Stomach (tissue), 8 donors: ENCODE measurements at regions not wholly inside any gene's neighbourhood (a gene's known extent, or its start where the extent isn't known, plus 50 kb on each side); places are given as distances from the start of the nearest gene placed in this dataset.
"Not testable (repeated sequence)": the region's sequence is repeated elsewhere in the genome, so short reads cannot be mapped to it uniquely, and the experiment has no call there.

Source experiments
- DNase-seq, 2 donors: peaks; one replicate each; pipeline versions ENCODE4 v3.0.0 to v3.0.0-alpha.2; 2013 to 2019
- H3K27ac ChIP-seq, 5 donors: fragments of 200-600 bp in 4 of 5; sonication (generic) in 4 of 5; one replicate each; pipeline ENCODE4 v1.5.1; 2013 to 2019; ENCODE audit warnings: mild to moderate bottlenecking in 1 of 5, moderate library complexity in 1 of 5
- H3K27me3 ChIP-seq, 3 donors: fragments of 200-600 bp; sonication (generic); one replicate each; pipeline ENCODE4 v1.5.1; 2017 to 2019; ENCODE audit warnings: mixed run types in 1 of 3
- H3K36me3 ChIP-seq, 4 donors: fragments of 200-600 bp; sonication (generic); 1 replicate in 3 of 4; 2 replicates in 1 of 4; pipeline ENCODE4 v1.5.1; 2016 to 2019
- H3K4me1 ChIP-seq, 4 donors: fragments of 200-600 bp; sonication (generic); one replicate each; pipeline ENCODE4 v1.5.1; 2016 to 2019
- H3K4me3 ChIP-seq, 4 donors: fragments of 200-600 bp; sonication (generic) in 3 of 4; one replicate each; pipeline ENCODE4 v1.5.1; 2016 to 2019; ENCODE audit warnings: mild to moderate bottlenecking in 1 of 4
- H3K9me3 ChIP-seq, 4 donors: fragments of 200-600 bp; sonication (generic); one replicate each; pipeline ENCODE4 v1.5.1; 2016 to 2019
- WGBS, 5 donors: extraction: QIAGEN DNeasy Blood & Tissue Kit in 3 of 5; methylation state at CpG; one replicate each; pipeline versions ENCODE4 v1.1.5 to v1.1.7; 2013 to 2018; 5-methylcytosine and 5-hydroxymethylcytosine counted together
- intact Hi-C: fragments of 100-400 bp; cut with DNase I; formaldehyde crosslinking; loops from one replicate; pipeline ENCODE4 v1.15.1; 2023; ENCODE audit warnings: low total_unique reads
- donor health status: healthy with polysubstance abuse.
- donor health status: Bipolar disorder and iron deficiency.
- donor health status: healthy.

DNA sequence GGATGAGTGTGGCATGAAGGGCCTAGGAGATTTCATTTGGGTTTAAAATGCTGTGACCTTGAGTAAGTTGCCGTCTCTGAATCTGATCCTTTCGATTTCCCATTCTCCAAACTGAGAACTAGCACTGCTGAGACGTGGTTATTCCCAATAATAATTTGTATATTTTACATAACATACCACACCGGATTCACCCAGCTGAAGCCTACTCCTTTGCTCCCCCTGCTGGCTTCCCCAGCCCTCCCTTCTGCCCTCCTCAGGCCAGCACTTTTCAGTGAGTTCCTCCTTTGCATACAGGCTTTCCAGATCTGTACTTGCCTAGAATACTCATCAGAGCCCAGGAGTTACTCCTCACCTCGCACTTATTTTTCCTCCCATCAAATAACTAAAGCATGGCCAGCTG is 255.1 kb downstream of the OR4F29 start:
- intact Hi-C loops, H3K9me3 ChIP-seq, H3K27ac ChIP-seq, H3K4me1 ChIP-seq, H3K27me3 ChIP-seq, DNase-seq, H3K36me3 ChIP-seq, H3K4me3 ChIP-seq: not testable (repeated sequence)
- no CpG with 5 or more reads among the region's 5 CpGs for WGBS, 5 donors

DNA sequence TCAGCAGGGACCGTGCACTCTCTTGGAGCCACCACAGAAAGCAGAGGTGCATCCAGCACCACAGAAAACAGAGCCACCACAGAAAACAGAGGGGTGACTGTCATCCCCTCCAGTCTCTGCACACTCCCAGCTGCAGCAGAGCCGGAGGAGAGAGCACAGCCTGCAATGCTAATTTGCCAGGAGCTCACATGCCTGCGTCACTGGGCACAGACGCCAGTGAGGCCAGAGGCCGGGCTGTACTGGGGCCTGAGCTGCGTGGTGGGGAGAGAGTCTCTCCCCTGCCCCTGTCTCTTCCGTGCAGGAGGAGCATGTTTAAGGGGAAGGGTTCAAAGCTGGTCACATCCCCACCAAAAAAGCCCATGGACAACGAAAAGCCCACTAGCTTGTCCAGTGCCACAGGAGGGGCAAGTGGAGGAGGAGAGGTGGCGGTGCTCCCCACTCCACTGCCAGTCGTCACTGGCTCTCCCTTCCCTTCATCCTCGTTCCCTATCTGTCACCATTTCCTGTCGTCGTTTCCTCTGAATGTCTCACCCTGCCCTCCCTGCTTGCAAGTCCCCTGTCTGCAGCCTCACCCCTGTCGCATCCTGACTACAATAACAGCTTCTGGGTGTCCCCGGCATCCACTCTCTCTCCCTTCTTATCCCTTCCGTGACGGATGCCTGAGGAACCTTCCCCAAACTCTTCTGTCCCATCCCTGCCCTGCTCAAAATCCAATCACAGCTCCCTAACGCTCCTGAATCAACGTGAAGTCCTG is 260.0 kb downstream of the OR4F29 start:
- 57 to 76% (median 67%) methylated on average over 12 to 17 of the region's 19 CpGs for WGBS, 5 donors
- peaks cover 5 to 15% (median 10%) of the 10 kb centered on the region in 4 donors for H3K36me3 ChIP-seq
- H3K27me3 ChIP-seq, H3K4me1 ChIP-seq, H3K4me3 ChIP-seq, H3K27ac ChIP-seq, H3K9me3 ChIP-seq, intact Hi-C loops: not testable (repeated sequence)
- peak; percentile 30 to 77 for DNase-seq

- WGBS, 5 donors = 63 to 85% (median 77%) methylated on average over 4 to 5 of the region's 6 CpGs
- H3K4me3 ChIP-seq, H3K27me3 ChIP-seq, H3K4me1 ChIP-seq, DNase-seq, H3K9me3 ChIP-seq, intact Hi-C loops, H3K27ac ChIP-seq: not testable (repeated sequence)
- H3K36me3 ChIP-seq = peaks cover 5 to 16% (median 14%) of the 10 kb centered on the region in 4 donors
Observed at GRCh38 chr1:190678-191077, 260.8 kb downstream of the OR4F29 start.

DNA sequence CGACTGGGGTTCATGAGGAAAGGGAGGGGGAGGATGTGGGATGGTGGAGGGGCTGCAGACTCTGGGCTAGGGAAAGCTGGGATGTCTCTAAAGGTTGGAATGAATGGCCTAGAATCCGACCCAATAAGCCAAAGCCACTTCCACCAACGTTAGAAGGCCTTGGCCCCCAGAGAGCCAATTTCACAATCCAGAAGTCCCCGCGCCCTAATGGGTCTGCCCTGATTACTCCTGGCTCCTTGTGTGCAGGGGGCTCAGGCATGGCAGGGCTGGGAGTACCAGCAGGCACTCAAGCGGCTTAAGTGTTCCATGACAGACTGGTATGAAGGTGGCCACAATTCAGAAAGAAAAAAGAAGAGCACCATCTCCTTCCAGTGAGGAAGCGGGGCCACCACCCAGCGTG is 261.6 kb downstream of the OR4F29 start:
- H3K9me3 ChIP-seq, H3K27me3 ChIP-seq, intact Hi-C loops, H3K4me3 ChIP-seq, H3K4me1 ChIP-seq, H3K27ac ChIP-seq, DNase-seq: not testable (repeated sequence)
- WGBS, 5 donors = 80 to 100% (median 92%) methylated on average over 2 to 4 of the region's 8 CpGs; no CpG with 5 or more reads in 2 of the 5 donors
- H3K36me3 ChIP-seq = peaks cover 5 to 16% (median 14%) of the 10 kb centered on the region in 4 donors

DNA sequence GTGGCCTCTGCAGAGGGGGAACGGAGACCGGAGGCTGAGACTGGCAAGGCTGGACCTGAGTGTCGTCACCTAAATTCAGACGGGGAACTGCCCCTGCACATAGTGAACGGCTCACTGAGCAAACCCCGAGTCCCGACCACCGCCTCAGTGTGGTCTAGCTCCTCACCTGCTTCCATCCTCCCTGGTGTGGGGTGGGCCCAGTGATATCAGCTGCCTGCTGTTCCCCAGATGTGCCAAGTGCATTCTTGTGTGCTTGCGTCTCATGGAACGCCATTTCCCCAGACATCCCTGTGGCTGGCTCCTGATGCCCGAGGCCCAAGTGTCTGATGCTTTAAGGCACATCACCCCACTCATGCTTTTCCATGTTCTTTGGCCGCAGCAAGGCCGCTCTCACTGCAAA is 262.2 kb downstream of the OR4F29 start:
- 91 to 100% (median 94%) methylated on average over 2 to 6 of the region's 13 CpGs for WGBS, 5 donors
- intact Hi-C loops, H3K9me3 ChIP-seq, H3K4me3 ChIP-seq, DNase-seq, H3K27ac ChIP-seq, H3K27me3 ChIP-seq: not testable (repeated sequence)
- H3K4me1 ChIP-seq = peaks cover 0 to 11% (median 8%) of the 10 kb centered on the region in 4 donors
- peaks cover 5 to 16% (median 14%) of the 10 kb centered on the region in 4 donors for H3K36me3 ChIP-seq

GRCh38 chr1:187298-187697 is 264.2 kb downstream of the OR4F29 start:
- intact Hi-C loops, H3K9me3 ChIP-seq, H3K4me3 ChIP-seq, H3K27me3 ChIP-seq, H3K27ac ChIP-seq, DNase-seq: not testable (repeated sequence)
- Histone ChIP-seq H3K4me1 (peaks cover 0 to 14% (median 9%) of the 10 kb centered on the region in 4 donors), H3K36me3 (peaks cover 5 to 16% (median 14%) of the 10 kb centered on the region in 4 donors)
- 56 to 80% (median 72%) methylated on average over 2 to 4 of the region's 6 CpGs; no CpG with 5 or more reads in 1 of the 5 donors for WGBS, 5 donors

- 80 to 95% (median 93%) methylated on average over 2 of the region's 2 CpGs for WGBS, 5 donors
- intact Hi-C loops, H3K9me3 ChIP-seq, H3K4me3 ChIP-seq, H3K27me3 ChIP-seq, H3K27ac ChIP-seq: not testable (repeated sequence)
- peaks cover 5 to 16% (median 14%) of the 10 kb centered on the region in 4 donors for H3K36me3 ChIP-seq
- H3K4me1 ChIP-seq = peaks cover 0 to 14% (median 9%) of the 10 kb centered on the region in 4 donors
- DNase-seq = peak in 1 of 2 donors; percentile 19
Observed at GRCh38 chr1:186691-187131, 264.8 kb downstream of the OR4F29 start.

DNA sequence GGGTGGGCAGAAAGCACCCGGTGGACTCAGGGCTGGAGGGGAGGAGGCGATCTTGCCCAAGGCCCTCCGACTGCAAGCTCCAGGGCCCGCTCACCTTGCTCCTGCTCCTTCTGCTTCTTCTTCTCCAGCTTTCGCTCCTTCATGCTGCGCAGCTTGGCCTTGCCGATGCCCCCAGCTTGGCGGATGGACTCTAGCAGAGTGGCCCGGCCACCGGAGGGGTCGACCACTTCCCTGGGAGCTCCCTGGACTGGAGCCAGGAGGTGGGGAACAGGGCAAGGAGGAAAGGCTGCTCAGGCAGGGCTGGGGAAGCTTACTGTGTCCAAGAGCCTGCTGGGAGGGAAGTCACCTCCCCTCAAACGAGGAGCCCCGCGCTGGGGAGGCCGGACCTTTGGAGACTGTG is 265.3 kb downstream of the OR4F29 start:
- H3K27me3 ChIP-seq, H3K4me3 ChIP-seq, H3K9me3 ChIP-seq, intact Hi-C loops, H3K27ac ChIP-seq: not testable (repeated sequence)
- Histone ChIP-seq H3K4me1 (peaks cover 0 to 11% (median 6%) of the 10 kb centered on the region in 4 donors), H3K36me3 (peaks cover 5 to 13% (median 12%) of the 10 kb centered on the region in 4 donors)
- WGBS, 5 donors = 82 to 94% (median 93%) methylated on average over 4 to 8 of the region's 15 CpGs; no CpG with 5 or more reads in 2 of the 5 donors
- DNase-seq = peak in 1 of 2 donors; percentile 16

DNA sequence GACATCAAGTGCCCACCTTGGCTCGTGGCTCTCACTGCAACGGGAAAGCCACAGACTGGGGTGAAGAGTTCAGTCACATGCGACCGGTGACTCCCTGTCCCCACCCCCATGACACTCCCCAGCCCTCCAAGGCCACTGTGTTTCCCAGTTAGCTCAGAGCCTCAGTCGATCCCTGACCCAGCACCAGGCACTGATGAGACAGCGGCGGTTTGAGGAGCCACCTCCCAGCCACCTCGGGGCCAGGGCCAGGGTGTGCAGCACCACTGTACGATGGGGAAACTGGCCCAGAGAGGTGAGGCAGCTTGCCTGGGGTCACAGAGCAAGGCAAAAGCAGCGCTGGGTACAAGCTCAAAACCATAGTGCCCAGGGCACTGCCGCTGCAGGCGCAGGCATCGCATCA is 266.0 kb downstream of the OR4F29 start:
- H3K4me3 ChIP-seq, H3K4me1 ChIP-seq, H3K9me3 ChIP-seq, intact Hi-C loops, DNase-seq, H3K27me3 ChIP-seq, H3K27ac ChIP-seq: not testable (repeated sequence)
- 81 to 93% (median 85%) methylated on average over 3 to 5 of the region's 13 CpGs; no CpG with 5 or more reads in 1 of the 5 donors for WGBS, 5 donors
- peaks cover 5 to 11% (median 8%) of the 10 kb centered on the region in 4 donors for H3K36me3 ChIP-seq

DNA sequence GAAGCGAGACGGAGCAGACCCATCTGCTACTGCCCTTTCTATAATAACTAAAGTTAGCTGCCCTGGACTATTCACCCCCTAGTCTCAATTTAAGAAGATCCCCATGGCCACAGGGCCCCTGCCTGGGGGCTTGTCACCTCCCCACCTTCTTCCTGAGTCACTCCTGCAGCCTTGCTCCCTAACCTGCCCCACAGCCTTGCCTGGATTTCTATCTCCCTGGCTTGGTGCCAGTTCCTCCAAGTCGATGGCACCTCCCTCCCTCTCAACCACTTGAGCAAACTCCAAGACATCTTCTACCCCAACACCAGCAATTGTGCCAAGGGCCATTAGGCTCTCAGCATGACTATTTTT is 267.2 kb downstream of the OR4F29 start:
- H3K27me3 ChIP-seq, H3K4me3 ChIP-seq, H3K4me1 ChIP-seq, H3K27ac ChIP-seq, intact Hi-C loops, H3K9me3 ChIP-seq: not testable (repeated sequence)
- peaks cover 5 to 11% (median 8%) of the 10 kb centered on the region in 4 donors for H3K36me3 ChIP-seq
- DNase-seq = peak in 1 of 2 donors; percentile 27
- WGBS, 5 donors = 13 to 20% methylated on average over 1 of the region's 3 CpGs; no CpG with 5 or more reads in 3 of the 5 donors

- intact Hi-C loops, H3K27me3 ChIP-seq, H3K4me3 ChIP-seq, H3K27ac ChIP-seq, H3K9me3 ChIP-seq, H3K4me1 ChIP-seq: not testable (repeated sequence)
- H3K36me3 ChIP-seq = peaks cover 5 to 11% (median 8%) of the 10 kb centered on the region in 4 donors
- DNase-seq = peak in 1 of 2 donors; percentile 24
- 64 to 85% (median 77%) methylated on average over 3 to 10 of the region's 13 CpGs for WGBS, 5 donors
Observed at GRCh38 chr1:183620-184335, 267.7 kb downstream of the OR4F29 start.
